Choroid plexus epithelial cell (primary cell): ENCODE measurements at regions not wholly inside any gene's neighbourhood (a gene's known extent, or its start where the extent isn't known, plus 50 kb on each side); places are given as distances from the start of the nearest gene placed in this dataset.

Experiments
- DNase-seq: peaks from one replicate; pipeline ENCODE4 v3.0.0-alpha.2; 2010; ENCODE audit warnings: low read depth
- H3K4me3 ChIP-seq: 2 replicates; pipeline ENCODE4 v1.5.1; 2011; ENCODE audit warnings: low read depth, mild to moderate bottlenecking, control low read depth, low read length, moderate library complexity
- TF ChIP-seq, protein P1 (sequence below): conservative IDR thresholded peaks from 2 replicates; pipeline ENCODE4 v1.5.1; 2011; ENCODE audit warnings: low read depth, mild to moderate bottlenecking, control low read depth, inconsistent platforms, low read length, moderate library complexity

DNA sequence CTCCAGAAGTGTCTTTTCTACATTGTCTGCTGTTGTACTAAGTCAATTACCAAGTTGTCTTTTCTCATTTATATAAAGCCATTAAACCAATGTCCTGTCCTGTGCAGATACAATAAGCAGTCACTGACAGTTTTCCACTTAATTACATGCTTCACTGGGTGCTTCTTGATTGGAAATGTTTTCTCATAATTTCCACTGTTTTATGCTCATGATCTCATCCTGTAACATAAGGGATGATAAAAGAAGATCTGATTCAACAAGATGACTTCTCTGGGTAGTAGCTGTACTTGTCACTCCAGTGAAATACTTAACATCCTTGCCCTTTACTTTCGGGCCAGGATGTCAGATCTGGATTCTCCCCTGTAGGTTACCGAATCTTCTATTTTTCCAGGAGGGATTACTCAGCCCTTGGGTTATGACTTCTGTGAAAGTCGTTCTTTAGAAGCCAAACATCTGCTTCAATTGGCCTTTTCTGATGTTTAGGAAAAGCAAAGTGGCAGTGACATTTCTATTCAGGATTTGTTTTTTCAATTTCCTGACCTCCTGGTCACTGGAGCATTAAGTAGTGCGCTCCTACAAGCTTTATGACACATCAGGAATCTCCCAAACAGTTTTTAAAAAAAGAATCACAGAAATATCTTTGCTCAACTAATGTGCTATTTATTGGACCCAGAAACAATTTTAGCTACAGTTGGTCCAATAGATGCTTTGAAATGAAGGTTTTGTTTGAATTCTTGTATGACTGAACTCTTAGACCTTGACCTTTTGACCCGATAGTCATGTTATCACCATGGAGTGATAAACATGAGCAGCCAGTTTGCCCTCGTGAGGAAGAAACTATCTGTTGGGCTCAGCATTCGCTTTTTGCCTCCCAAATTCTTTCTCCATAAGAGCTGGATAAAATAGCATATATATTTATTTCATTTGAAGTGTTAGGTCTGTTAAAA, 234.5 kb upstream of the SSTR1 start:
- DNase-seq = no peak
- TF ChIP-seq, protein P1, sequence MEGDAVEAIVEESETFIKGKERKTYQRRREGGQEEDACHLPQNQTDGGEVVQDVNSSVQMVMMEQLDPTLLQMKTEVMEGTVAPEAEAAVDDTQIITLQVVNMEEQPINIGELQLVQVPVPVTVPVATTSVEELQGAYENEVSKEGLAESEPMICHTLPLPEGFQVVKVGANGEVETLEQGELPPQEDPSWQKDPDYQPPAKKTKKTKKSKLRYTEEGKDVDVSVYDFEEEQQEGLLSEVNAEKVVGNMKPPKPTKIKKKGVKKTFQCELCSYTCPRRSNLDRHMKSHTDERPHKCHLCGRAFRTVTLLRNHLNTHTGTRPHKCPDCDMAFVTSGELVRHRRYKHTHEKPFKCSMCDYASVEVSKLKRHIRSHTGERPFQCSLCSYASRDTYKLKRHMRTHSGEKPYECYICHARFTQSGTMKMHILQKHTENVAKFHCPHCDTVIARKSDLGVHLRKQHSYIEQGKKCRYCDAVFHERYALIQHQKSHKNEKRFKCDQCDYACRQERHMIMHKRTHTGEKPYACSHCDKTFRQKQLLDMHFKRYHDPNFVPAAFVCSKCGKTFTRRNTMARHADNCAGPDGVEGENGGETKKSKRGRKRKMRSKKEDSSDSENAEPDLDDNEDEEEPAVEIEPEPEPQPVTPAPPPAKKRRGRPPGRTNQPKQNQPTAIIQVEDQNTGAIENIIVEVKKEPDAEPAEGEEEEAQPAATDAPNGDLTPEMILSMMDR = no peak
- H3K4me3 ChIP-seq = no peak overlapping the region

DNA sequence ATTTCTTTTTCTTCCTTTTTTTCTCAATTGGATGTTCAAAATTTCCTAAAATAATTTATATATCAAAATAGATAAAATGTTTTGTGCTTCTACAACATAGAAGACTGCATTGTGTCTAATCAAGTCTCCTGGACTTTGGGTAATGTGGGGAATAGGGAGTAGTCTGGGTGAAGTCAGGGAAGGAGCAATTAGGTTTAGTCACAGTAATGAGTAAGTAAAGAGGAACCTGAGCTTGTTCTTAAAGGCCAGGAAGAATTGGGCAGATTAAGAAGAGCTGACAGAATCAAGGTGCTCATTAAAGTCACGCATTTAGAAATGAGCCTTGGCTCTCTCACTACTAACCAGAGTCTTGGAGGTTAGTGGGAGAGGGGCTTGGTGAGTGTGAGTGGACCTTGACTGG, 233.3 kb upstream of the SSTR1 start:
- no peak overlapping the region for H3K4me3 ChIP-seq
- TF ChIP-seq, protein P1 = no peak
- no peak for DNase-seq

DNA sequence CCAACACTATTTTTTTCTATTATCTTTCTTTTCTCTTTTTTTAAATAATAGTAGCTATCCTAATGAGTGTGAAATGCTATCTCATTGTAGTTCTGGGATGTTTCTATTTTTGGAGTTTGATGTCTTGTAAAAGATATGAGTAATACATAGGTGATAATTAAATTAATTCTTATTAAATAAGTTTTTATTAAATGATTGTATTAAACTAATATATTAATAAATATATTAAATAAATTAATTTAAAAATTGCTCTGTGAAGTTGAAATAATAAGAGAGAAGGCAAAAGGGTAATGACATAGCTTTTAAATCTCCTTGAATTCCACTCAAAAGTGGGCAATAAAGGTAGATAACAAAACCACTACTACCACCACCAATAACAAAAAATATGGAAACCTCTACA, 230.2 kb upstream of the SSTR1 start:
- DNase-seq = no peak
- H3K4me3 ChIP-seq = no peak overlapping the region

DNA sequence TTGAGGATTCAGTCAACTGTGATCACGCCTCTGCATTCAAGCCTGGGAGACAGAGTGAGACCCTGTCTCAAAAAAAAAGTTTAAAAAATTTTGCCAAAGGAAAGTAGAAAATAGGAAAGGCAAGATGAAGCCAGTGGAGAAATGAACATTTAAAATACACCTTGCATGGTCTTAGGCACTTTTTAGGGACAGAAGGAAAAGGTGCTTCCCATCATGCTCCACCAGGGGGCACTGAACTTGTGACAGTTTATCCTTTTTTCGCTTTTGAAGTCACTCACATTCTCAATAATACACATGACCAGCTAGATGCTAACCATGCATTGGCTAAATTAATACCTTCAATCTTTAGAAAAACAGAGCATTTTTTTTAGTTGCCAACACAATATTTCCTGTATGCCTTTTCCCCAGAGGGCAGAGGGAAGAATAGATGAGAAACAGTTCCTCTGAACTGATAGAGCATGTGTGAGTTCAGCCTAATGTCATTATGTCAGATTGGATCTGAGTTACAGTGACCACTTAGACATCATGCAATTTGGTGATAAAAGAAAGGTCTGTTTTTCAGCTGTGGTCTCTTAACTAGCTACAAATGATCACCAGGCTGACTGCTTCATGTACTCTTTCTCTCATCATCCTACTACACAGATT, 221.8 kb upstream of the SSTR1 start:
- no peak overlapping the region for H3K4me3 ChIP-seq
- TF ChIP-seq, protein P1 = peak; percentile 82
- DNase-seq = peak; percentile 71

More for the DNA sequence above, 230.2 kb upstream of the SSTR1 start:
- TF ChIP-seq, protein P1 = no peak

DNA sequence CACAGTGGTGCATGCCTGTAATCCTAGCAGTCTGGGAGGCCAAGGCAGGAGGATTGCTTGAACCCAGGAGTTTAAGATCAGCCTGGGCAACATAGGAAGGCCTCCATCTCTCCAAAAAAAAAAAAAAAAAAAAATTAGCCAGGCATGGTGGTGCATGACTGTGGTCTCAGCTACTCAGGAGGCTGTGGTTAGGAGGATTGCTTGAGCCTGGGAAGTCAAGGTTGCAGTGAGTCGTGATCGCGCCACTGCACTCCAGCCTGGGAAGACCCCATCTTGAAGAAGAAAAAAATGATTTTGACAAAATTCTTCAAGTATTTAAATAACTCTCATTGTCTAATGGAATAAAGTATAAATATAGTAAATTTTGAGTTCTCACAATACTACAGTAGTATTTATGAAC, 219.2 kb upstream of the SSTR1 start:
- TF ChIP-seq, protein P1 = no peak
- DNase-seq = no peak
- no peak overlapping the region for H3K4me3 ChIP-seq

DNA sequence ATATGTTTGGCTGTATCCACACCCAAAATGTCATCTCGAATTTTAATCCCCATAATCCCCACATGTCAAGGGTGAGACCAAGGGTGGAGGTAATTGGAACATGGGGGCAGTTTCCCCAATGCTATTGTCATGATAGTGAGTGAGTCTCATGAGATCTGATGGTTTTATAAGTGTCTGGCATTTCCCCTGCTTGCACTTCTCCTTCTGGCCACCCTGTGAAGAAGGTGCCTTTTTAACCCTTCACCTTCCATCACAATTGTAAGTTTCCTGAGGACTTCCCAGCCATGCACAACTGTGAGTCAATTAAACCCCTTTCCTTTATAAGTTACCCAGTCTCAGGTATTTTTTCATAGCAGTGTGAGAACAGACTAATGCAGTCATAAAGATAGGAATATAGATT, 216.7 kb upstream of the SSTR1 start:
- no peak for DNase-seq
- TF ChIP-seq, protein P1 = no peak
- H3K4me3 ChIP-seq = no peak overlapping the region
